ENCODE measurements at regions not wholly inside any gene's neighbourhood (a gene's known extent, or its start where the extent isn't known, plus 50 kb on each side); places are given as distances from the start of the nearest gene placed in this dataset.

DNA sequence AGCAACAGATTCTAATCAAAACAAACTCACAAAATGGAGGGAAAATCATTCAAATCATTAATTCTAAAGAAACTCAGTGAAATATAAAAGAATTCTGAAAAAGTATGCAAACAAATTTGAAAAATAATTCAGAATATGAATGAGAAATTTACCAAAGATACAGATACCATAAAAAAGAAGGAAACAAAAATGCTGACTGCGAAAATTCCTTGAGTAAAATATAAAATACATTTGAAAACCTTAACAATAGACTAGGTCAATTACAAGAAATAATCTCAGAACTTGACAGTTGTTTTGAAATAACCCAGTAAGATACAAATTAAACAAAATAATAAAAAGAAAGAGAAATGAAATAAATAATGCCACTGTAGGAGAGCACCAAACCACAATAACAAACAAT is 1289.0 kb downstream of the SLITRK1 start:
- Histone ChIP-seq H3K36me3 (replicated peaks in 1 of 2; ENCODE audit: control insufficient read depth in 1 of 2, insufficient read depth in 2 of 2, low read length in 2 of 2) (no peaks in the 10 kb centered on the region), H3K9ac (ENCODE audit: insufficient read depth, low read length, poor library complexity, severe bottlenecking) (no peak overlapping the region), H3K9me3 (replicated peaks in 1 of 2; ENCODE audit: control insufficient read depth in 1 of 2, insufficient read depth in 1 of 2, low read length in 2 of 2) (peaks cover 7 to 13% of the 10 kb centered on the region in 2 donors), H3K79me2 (ENCODE audit: insufficient read depth, low read length) (no peaks in the 10 kb centered on the region), H3K4me3 (replicated peaks in 1 of 3; ENCODE audit: low read depth in 2 of 3, low read length in 3 of 3) (no peak overlapping the region), H2AFZ (ENCODE audit: insufficient read depth, low read depth, low read length, poor library complexity, severe bottlenecking) (no peak overlapping the region), H4K20me1 (ENCODE audit: insufficient read depth, low read length) (no peaks in the 10 kb centered on the region), H3K4me1 (ENCODE audit: control insufficient read depth in 1 of 2, insufficient read depth in 2 of 2, low read length in 2 of 2) (no peaks in the 10 kb centered on the region), H3K4me2 (replicated peaks; ENCODE audit: extremely low read depth, low read length, poor library complexity, severe bottlenecking) (no peak overlapping the region), H3K27me3 (ENCODE audit: control insufficient read depth in 2 of 2, insufficient read depth in 2 of 2, low read length in 2 of 2) (no peaks in the 10 kb centered on the region), H3K27ac (ENCODE audit: low read depth in 1 of 2, low read length in 2 of 2) (no peak overlapping the region)
- H3K4me3 Mint-ChIP-seq: no peak overlapping the region
- H3K4me1 Mint-ChIP-seq: no peaks in the 10 kb centered on the region
- no peak for DNase-seq
- WGBS (ENCODE audit: insufficient coverage): no CpG with 5 or more reads among the region's 1 CpG
- intact Hi-C loops (cut with micrococcal nuclease): no loop called here
- TF ChIP-seq, protein P1, sequence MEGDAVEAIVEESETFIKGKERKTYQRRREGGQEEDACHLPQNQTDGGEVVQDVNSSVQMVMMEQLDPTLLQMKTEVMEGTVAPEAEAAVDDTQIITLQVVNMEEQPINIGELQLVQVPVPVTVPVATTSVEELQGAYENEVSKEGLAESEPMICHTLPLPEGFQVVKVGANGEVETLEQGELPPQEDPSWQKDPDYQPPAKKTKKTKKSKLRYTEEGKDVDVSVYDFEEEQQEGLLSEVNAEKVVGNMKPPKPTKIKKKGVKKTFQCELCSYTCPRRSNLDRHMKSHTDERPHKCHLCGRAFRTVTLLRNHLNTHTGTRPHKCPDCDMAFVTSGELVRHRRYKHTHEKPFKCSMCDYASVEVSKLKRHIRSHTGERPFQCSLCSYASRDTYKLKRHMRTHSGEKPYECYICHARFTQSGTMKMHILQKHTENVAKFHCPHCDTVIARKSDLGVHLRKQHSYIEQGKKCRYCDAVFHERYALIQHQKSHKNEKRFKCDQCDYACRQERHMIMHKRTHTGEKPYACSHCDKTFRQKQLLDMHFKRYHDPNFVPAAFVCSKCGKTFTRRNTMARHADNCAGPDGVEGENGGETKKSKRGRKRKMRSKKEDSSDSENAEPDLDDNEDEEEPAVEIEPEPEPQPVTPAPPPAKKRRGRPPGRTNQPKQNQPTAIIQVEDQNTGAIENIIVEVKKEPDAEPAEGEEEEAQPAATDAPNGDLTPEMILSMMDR (IDR thresholded peaks at IDR 0.05): no peak
- no peak overlapping the region for H3K27ac Mint-ChIP-seq
- H3K36me3 Mint-ChIP-seq: no peaks in the 10 kb centered on the region
- no peaks in the 10 kb centered on the region for H3K27me3 Mint-ChIP-seq (ENCODE audit: low read depth in 3 of 3)
- H3K9me3 Mint-ChIP-seq: peaks cover 7 to 18% (median 9%) of the 10 kb centered on the region in 7 donors

DNA sequence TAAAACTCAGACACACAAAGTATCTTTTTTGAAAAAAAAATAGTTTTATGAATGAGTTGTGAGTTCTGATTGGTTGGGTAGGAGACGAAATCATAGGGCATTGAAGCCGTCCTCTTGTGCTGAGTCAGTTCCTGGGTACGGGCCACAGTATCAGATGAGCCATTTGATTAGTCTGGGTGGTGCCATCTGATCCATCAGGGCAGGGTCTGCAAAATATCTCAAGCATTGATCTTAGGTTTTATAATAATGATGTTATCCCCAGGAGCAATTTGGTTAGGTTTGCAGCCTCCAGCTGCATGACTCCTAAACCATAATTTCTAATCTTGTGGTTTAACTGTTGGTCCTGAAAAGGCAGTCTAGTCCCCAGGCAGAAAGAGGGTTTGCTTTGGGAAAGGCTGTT is 1310.6 kb downstream of the SLITRK1 start:
- Mint-ChIP-seq H3K27me3 (ENCODE audit: low read depth in 3 of 3) (peaks cover 0 to 4% (median 0%) of the 10 kb centered on the region in 3 donors), H3K9me3 (peaks cover 4 to 18% (median 13%) of the 10 kb centered on the region in 7 donors), H3K27ac (no peak overlapping the region), H3K4me1 (no peaks in the 10 kb centered on the region), H3K4me3 (no peak overlapping the region), H3K36me3 (no peaks in the 10 kb centered on the region)
- H3K4me1 ChIP-seq (ENCODE audit: control insufficient read depth in 1 of 2, insufficient read depth in 2 of 2, low read length in 2 of 2): no peaks in the 10 kb centered on the region
- TF ChIP-seq, protein P1 (IDR thresholded peaks at IDR 0.05): no peak
- intact Hi-C loops (cut with micrococcal nuclease): no loop called here
- 66% methylated on average over 3 of the region's 3 CpGs for WGBS (ENCODE audit: insufficient coverage)
- H2AFZ ChIP-seq (ENCODE audit: insufficient read depth, low read depth, low read length, poor library complexity, severe bottlenecking): no peak overlapping the region
- no peak overlapping the region for H3K27ac ChIP-seq (ENCODE audit: low read depth in 1 of 2, low read length in 2 of 2)
- no peak overlapping the region for H3K4me3 ChIP-seq (replicated peaks in 1 of 3; ENCODE audit: low read depth in 2 of 3, low read length in 3 of 3)
- H3K36me3 ChIP-seq (replicated peaks in 1 of 2; ENCODE audit: control insufficient read depth in 1 of 2, insufficient read depth in 2 of 2, low read length in 2 of 2): no peaks in the 10 kb centered on the region
- no peaks in the 10 kb centered on the region for H3K27me3 ChIP-seq (ENCODE audit: control insufficient read depth in 2 of 2, insufficient read depth in 2 of 2, low read length in 2 of 2)
- peaks cover 21 to 32% of the 10 kb centered on the region in 2 donors for H3K9me3 ChIP-seq (replicated peaks in 1 of 2; ENCODE audit: control insufficient read depth in 1 of 2, insufficient read depth in 1 of 2, low read length in 2 of 2)
- H3K79me2 ChIP-seq (ENCODE audit: insufficient read depth, low read length): no peaks in the 10 kb centered on the region
- H3K4me2 ChIP-seq (replicated peaks; ENCODE audit: extremely low read depth, low read length, poor library complexity, severe bottlenecking): no peak overlapping the region
- no peak overlapping the region for H3K9ac ChIP-seq (ENCODE audit: insufficient read depth, low read length, poor library complexity, severe bottlenecking)
- no peak for DNase-seq
- H4K20me1 ChIP-seq (ENCODE audit: insufficient read depth, low read length): no peaks in the 10 kb centered on the region

All from CD14-positive monocyte (primary cell).